C4-2B (cell line): ENCODE measurements at regions not wholly inside any gene's neighbourhood (a gene's known extent, or its start where the extent isn't known, plus 50 kb on each side); places are given as distances from the start of the nearest gene placed in this dataset.

Experiments
- H3K27ac ChIP-seq: fragments of 450-650 bp; 2 replicates; pipeline ENCODE4 v1.5.1; 2017
- CTCF ChIP-seq: fragments of 450-650 bp; conservative IDR thresholded peaks from 2 replicates; pipeline ENCODE4 v1.5.1; 2017; ENCODE audit warnings: mild to moderate bottlenecking
- ZFX ChIP-seq: fragments of 450-650 bp; IDR thresholded peaks from 2 replicates; pipeline ENCODE4 v1.6.1; 2017

GRCh38 chr5:56575821-56576220 lies 239.5 kb upstream of the MAP3K1 start:
- H3K27ac ChIP-seq: no peak overlapping the region
- TF ChIP-seq ZFX: no peak

- no peak overlapping the region for H3K27ac ChIP-seq
- TF ChIP-seq CTCF: no peak
- TF ChIP-seq ZFX: no peak
Measured at GRCh38 chr5:56574778-56575177, 240.6 kb upstream of the MAP3K1 start.

- no peak overlapping the region for H3K27ac ChIP-seq
- TF ChIP-seq CTCF: no peak
- TF ChIP-seq ZFX: no peak
Measured at GRCh38 chr5:56569566-56569965, 245.8 kb upstream of the MAP3K1 start.

GRCh38 chr5:56569076-56569475 lies 246.3 kb upstream of the MAP3K1 start:
- H3K27ac ChIP-seq: no peak overlapping the region
- TF ChIP-seq ZFX (no peak), CTCF (no peak)

- no peak overlapping the region for H3K27ac ChIP-seq
- TF ChIP-seq CTCF: no peak
- TF ChIP-seq ZFX: no peak
Measured at GRCh38 chr5:56567278-56567677, 248.1 kb upstream of the MAP3K1 start.

- no peak overlapping the region for H3K27ac ChIP-seq
- TF ChIP-seq CTCF (no peak), ZFX (no peak)
Measured at GRCh38 chr5:56566374-56567249, 248.7 kb upstream of the MAP3K1 start.

- no peak for TF ChIP-seq ZFX
- TF ChIP-seq CTCF: no peak
- H3K27ac ChIP-seq: no peak overlapping the region
Measured at GRCh38 chr5:56565644-56566043, 249.7 kb upstream of the MAP3K1 start.

- TF ChIP-seq CTCF: no peak
- no peak for TF ChIP-seq ZFX
- H3K27ac ChIP-seq: no peak overlapping the region
Measured at GRCh38 chr5:56565283-56565615, 250.1 kb upstream of the MAP3K1 start.
